PC-9 (cell line): ENCODE measurements at regions not wholly inside any gene's neighbourhood (a gene's known extent, or its start where the extent isn't known, plus 50 kb on each side); places are given as distances from the start of the nearest gene placed in this dataset.

Experiments used
- EZH2 ChIP-seq: fragments of 200-600 bp; sonication (generic); IDR thresholded peaks from 2 replicates; pipeline ENCODE4 v1.8.0; 2017; ENCODE audit warnings: antibody characterized with exemption, low read depth
- TF ChIP-seq, protein P1 (sequence below): fragments of 200-600 bp; sonication (generic); conservative IDR thresholded peaks from 2 replicates; pipeline ENCODE4 v1.6.1; 2017; ENCODE audit warnings: mixed run types, antibody characterized with exemption, mild to moderate bottlenecking, moderate library complexity

GRCh38 chr18:70732188-70732587 lies 443.3 kb downstream of the SOCS6 start:
- TF ChIP-seq, protein P1, sequence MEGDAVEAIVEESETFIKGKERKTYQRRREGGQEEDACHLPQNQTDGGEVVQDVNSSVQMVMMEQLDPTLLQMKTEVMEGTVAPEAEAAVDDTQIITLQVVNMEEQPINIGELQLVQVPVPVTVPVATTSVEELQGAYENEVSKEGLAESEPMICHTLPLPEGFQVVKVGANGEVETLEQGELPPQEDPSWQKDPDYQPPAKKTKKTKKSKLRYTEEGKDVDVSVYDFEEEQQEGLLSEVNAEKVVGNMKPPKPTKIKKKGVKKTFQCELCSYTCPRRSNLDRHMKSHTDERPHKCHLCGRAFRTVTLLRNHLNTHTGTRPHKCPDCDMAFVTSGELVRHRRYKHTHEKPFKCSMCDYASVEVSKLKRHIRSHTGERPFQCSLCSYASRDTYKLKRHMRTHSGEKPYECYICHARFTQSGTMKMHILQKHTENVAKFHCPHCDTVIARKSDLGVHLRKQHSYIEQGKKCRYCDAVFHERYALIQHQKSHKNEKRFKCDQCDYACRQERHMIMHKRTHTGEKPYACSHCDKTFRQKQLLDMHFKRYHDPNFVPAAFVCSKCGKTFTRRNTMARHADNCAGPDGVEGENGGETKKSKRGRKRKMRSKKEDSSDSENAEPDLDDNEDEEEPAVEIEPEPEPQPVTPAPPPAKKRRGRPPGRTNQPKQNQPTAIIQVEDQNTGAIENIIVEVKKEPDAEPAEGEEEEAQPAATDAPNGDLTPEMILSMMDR: no peak
- TF ChIP-seq EZH2: no peak
